MM.1S (cell line): ENCODE measurements at regions not wholly inside any gene's neighbourhood (a gene's known extent, or its start where the extent isn't known, plus 50 kb on each side); places are given as distances from the start of the nearest gene placed in this dataset.

Experiments used
- EZH2 ChIP-seq: fragments of 300-600 bp; sonication (generic); optimal IDR thresholded peaks from 2 replicates; pipeline ENCODE3; 2017; ENCODE audit warnings: low read depth, mild to moderate bottlenecking, antibody characterized with exemption, low read length, mixed read lengths
- EZH2phosphoT487 ChIP-seq: fragments of 300-600 bp; sonication (generic); IDR thresholded peaks from 2 replicates; pipeline ENCODE4 v1.6.1; 2018; ENCODE audit warnings: antibody characterized with exemption, low read length
- TF ChIP-seq, protein P1 (sequence below): fragments of 300-600 bp; sonication (generic); IDR thresholded peaks from 2 replicates; pipeline ENCODE4 v1.5.1; 2016; ENCODE audit warnings: antibody characterized with exemption, low read length, mixed read lengths

DNA sequence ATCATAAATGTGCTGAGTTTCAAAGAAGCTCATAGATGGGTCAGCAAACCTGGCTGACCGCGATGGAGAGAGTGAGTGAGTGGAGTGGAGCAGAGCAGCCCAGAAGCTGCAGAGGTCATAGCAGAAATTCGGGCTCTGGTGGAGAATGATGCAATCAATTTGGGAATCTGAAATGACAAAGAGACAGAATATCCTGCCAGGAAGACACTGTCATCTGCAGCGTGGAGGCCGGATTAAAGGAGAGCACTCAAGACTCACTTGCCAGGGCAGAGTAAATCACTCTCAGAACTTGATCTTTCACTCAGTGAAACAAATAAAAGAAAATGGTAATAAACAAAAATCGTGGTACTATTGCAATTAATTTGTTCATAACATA, 109.6 kb upstream of the RREB1 start:
- TF ChIP-seq, protein P1, sequence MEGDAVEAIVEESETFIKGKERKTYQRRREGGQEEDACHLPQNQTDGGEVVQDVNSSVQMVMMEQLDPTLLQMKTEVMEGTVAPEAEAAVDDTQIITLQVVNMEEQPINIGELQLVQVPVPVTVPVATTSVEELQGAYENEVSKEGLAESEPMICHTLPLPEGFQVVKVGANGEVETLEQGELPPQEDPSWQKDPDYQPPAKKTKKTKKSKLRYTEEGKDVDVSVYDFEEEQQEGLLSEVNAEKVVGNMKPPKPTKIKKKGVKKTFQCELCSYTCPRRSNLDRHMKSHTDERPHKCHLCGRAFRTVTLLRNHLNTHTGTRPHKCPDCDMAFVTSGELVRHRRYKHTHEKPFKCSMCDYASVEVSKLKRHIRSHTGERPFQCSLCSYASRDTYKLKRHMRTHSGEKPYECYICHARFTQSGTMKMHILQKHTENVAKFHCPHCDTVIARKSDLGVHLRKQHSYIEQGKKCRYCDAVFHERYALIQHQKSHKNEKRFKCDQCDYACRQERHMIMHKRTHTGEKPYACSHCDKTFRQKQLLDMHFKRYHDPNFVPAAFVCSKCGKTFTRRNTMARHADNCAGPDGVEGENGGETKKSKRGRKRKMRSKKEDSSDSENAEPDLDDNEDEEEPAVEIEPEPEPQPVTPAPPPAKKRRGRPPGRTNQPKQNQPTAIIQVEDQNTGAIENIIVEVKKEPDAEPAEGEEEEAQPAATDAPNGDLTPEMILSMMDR: no peak
- TF ChIP-seq EZH2phosphoT487 (no peak), EZH2 (no peak)
